Panc1 (cell line): ENCODE measurements at regions not wholly inside any gene's neighbourhood (a gene's known extent, or its start where the extent isn't known, plus 50 kb on each side); places are given as distances from the start of the nearest gene placed in this dataset.

Experiments used
- CTCF ChIP-seq: fragments of 450-650 bp; IDR thresholded peaks from 2 replicates; pipeline ENCODE4 v1.5.1; 2017; ENCODE audit warnings: mild to moderate bottlenecking
- POLR2AphosphoS5 ChIP-seq: IDR thresholded peaks from 2 replicates; pipeline ENCODE4 v1.6.1; 2012; ENCODE audit warnings: mild to moderate bottlenecking, low read depth, low read length, moderate library complexity
- REST ChIP-seq, 2 experiments: IDR thresholded peaks; 2 replicates each; pipeline ENCODE4 v1.6.1; 2011 to 2012; ENCODE audit warnings: low read depth in 2 of 2, control low read depth in 1 of 2, low read length in 1 of 2, mild to moderate bottlenecking in 1 of 2, moderate library complexity in 1 of 2; ENCODE audit not compliant: insufficient read depth in 1 of 2
- SIN3A ChIP-seq: IDR thresholded peaks from 2 replicates; pipeline ENCODE4 v1.6.1; 2012; ENCODE audit warnings: low read depth, mild to moderate bottlenecking, low read length, moderate library complexity, borderline replicate concordance; ENCODE audit not compliant: insufficient read depth

GRCh38 chr12:115802767-115803166, 474.7 kb downstream of the MED13L start:
- TF ChIP-seq POLR2AphosphoS5: no peak
- TF ChIP-seq CTCF: no peak
- TF ChIP-seq REST (IDR thresholded peaks at IDR 0.05; ENCODE audit: insufficient read depth in 1 of 2, low read depth in 2 of 2, low read length in 1 of 2): no peak
- TF ChIP-seq SIN3A: no peak
